Naive thymus-derived CD4-positive, alpha-beta T cell (primary cell): ENCODE measurements at regions not wholly inside any gene's neighbourhood (a gene's known extent, or its start where the extent isn't known, plus 50 kb on each side); places are given as distances from the start of the nearest gene placed in this dataset.

Experiments
- ATAC-seq: fragments of 150-1000 bp; cut with Tn5 transposase; 2 replicates; pipeline ENCODE4 v1.10.0; 2021; ENCODE audit warnings: mild to moderate bottlenecking, moderate library complexity
- CTCF ChIA-PET: fragments of 350-600 bp; sonication (Branson Sonifier 250); formaldehyde crosslinking; loops from one replicate; lab custom pipeline; 2021; ENCODE audit warnings: antibody characterized with exemption; lab: Charles Lee
- POLR2A ChIA-PET: fragments of 350-600 bp; sonication (Branson Sonifier 250); formaldehyde crosslinking; loops from one replicate; lab custom pipeline; 2021; ENCODE audit warnings: antibody characterized with exemption, inconsistent platforms; lab: Charles Lee
- DNase-seq, 9 donors: peaks; one replicate each; pipeline versions ENCODE4 v3.0.0 to v3.0.0-alpha.2; 2020 to 2022; ENCODE audit warnings: mixed read lengths in 1 of 9
- H3K27ac ChIP-seq: one replicate; pipeline ENCODE4 v1.7.0; 2013; ENCODE audit warnings: mild to moderate bottlenecking, low read depth, low read length, moderate library complexity
- H3K27me3 ChIP-seq, 2 donors: one replicate each; pipeline ENCODE4 v1.7.0; 2013; ENCODE audit warnings: low read length in 2 of 2, mild to moderate bottlenecking in 2 of 2, moderate library complexity in 2 of 2; ENCODE audit not compliant: control insufficient read depth in 2 of 2, insufficient read depth in 2 of 2
- H3K36me3 ChIP-seq, 3 experiments: 1 replicate in 2 of 3; 2 replicates in 1 of 3; pipeline ENCODE4 v1.7.0; 2013; ENCODE audit warnings: low read length in 3 of 3, mild to moderate bottlenecking in 3 of 3, moderate library complexity in 1 of 3; ENCODE audit not compliant: insufficient read depth in 3 of 3, control insufficient read depth in 2 of 3
- H3K4me1 ChIP-seq, 2 donors: one replicate each; pipeline ENCODE4 v1.7.0; 2013; ENCODE audit warnings: low read length in 2 of 2, mild to moderate bottlenecking in 2 of 2, moderate library complexity in 1 of 2; ENCODE audit not compliant: control insufficient read depth in 2 of 2, insufficient read depth in 2 of 2
- H3K4me3 ChIP-seq: 2 replicates; pipeline ENCODE4 v1.7.0; 2013; ENCODE audit warnings: mild to moderate bottlenecking, low read length
- H3K9me3 ChIP-seq, 3 experiments: 1 replicate in 2 of 3; 2 replicates in 1 of 3; pipeline ENCODE4 v1.7.0; 2013; ENCODE audit warnings: low read length in 3 of 3; ENCODE audit not compliant: control insufficient read depth in 2 of 3
- H3K27ac Mint-ChIP-seq, 9 donors: one replicate each; pipeline ENCODE4 v1.8.0; 2020 to 2022; ENCODE audit warnings: mixed read lengths in 9 of 9, mild to moderate bottlenecking in 8 of 9, moderate library complexity in 5 of 9, inconsistent platforms in 2 of 9
- H3K27me3 Mint-ChIP-seq, 5 donors: one replicate each; pipeline ENCODE4 v1.8.0; 2021 to 2022; ENCODE audit warnings: mixed read lengths in 5 of 5, mild to moderate bottlenecking in 1 of 5
- H3K36me3 Mint-ChIP-seq, 5 donors: one replicate each; pipeline ENCODE4 v1.8.0; 2020 to 2022; ENCODE audit warnings: mixed read lengths in 5 of 5, mild to moderate bottlenecking in 3 of 5, inconsistent platforms in 1 of 5
- H3K4me1 Mint-ChIP-seq, 7 donors: one replicate each; pipeline ENCODE4 v1.8.0; 2020 to 2022; ENCODE audit warnings: mixed read lengths in 7 of 7, mild to moderate bottlenecking in 3 of 7, inconsistent platforms in 1 of 7
- H3K4me3 Mint-ChIP-seq, 10 donors: one replicate each; pipeline ENCODE4 v1.8.0; 2020 to 2022; ENCODE audit warnings: mild to moderate bottlenecking in 10 of 10, mixed read lengths in 10 of 10, moderate library complexity in 6 of 10, inconsistent platforms in 2 of 10
- H3K9me3 Mint-ChIP-seq, 11 donors: one replicate each; pipeline ENCODE4 v1.8.0; 2020 to 2022; ENCODE audit warnings: mixed read lengths in 11 of 11, mild to moderate bottlenecking in 4 of 11, inconsistent platforms in 1 of 11, moderate library complexity in 1 of 11
- intact Hi-C, 2 donors: fragments of 100-400 bp; cut with micrococcal nuclease; formaldehyde crosslinking; loops; one replicate each; pipeline ENCODE4 v1.15.1; 2023

GRCh38 chr16:13823501-13823900 is 96.5 kb upstream of the ERCC4 start:
- no peak for DNase-seq
- H3K4me1 ChIP-seq = no peaks in the 10 kb centered on the region
- Mint-ChIP-seq H3K27ac (no peak overlapping the region), H3K4me3 (no peak overlapping the region), H3K27me3 (peaks cover 0 to 22% (median 15%) of the 10 kb centered on the region in 5 donors), H3K9me3 (peaks cover 0 to 7% (median 3%) of the 10 kb centered on the region in 11 donors), H3K36me3 (no peaks in the 10 kb centered on the region), H3K4me1 (no peaks in the 10 kb centered on the region)
- intact Hi-C loops = no loop called here
- no peak overlapping the region for H3K4me3 ChIP-seq
- CTCF ChIA-PET = no interaction called here
- POLR2A ChIA-PET = no interaction called here
- no peaks in the 10 kb centered on the region for H3K9me3 ChIP-seq
- no peaks in the 10 kb centered on the region for H3K27me3 ChIP-seq
- no peak overlapping the region for H3K27ac ChIP-seq
- no peak for ATAC-seq
- H3K36me3 ChIP-seq = no peaks in the 10 kb centered on the region

DNA sequence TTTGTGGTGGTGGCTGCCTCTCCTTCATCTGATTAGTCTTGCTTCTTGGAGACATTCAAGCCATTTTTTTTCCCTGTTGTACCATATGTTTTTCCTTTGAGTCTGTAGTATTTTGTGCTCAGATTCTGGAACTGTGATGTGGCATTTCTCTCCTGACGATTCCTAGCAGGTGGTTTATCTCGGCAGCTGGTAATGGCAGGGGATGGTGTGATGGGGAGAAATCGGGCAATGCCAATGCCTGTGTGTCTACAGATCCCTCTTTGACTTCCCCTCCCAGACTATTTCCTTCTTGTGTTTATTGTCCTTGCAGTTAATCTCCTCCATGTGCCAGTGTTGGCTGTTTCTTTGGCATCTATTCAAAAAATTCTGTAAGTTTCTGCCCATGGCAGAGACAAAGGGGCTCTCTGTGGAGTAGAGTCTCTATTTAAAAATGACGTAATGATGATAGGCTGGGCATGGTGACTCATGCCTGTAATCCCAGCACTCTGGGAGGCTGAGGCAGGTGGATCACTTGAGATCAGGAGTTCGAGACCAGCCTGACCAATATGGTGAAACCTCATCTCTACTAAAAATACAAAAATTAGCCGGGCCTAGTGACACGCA is 90.2 kb upstream of the ERCC4 start:
- Mint-ChIP-seq H3K27ac (no peak overlapping the region), H3K4me1 (no peaks in the 10 kb centered on the region), H3K9me3 (peaks cover 0 to 9% (median 2%) of the 10 kb centered on the region in 11 donors), H3K36me3 (no peaks in the 10 kb centered on the region), H3K27me3 (peaks cover 0 to 45% (median 22%) of the 10 kb centered on the region in 5 donors), H3K4me3 (no peak overlapping the region)
- intact Hi-C loops = no loop called here
- ChIA-PET CTCF (no interaction called here), POLR2A (no interaction called here)
- Histone ChIP-seq H3K27ac (no peak overlapping the region), H3K9me3 (no peaks in the 10 kb centered on the region), H3K4me1 (no peaks in the 10 kb centered on the region), H3K36me3 (no peaks in the 10 kb centered on the region), H3K27me3 (no peaks in the 10 kb centered on the region), H3K4me3 (no peak overlapping the region)
- no peak for ATAC-seq
- DNase-seq = no peak

GRCh38 chr16:13833515-13833914 is 86.4 kb upstream of the ERCC4 start:
- Mint-ChIP-seq H3K9me3 (peaks cover 0 to 2% (median 0%) of the 10 kb centered on the region in 11 donors), H3K4me3 (no peak overlapping the region), H3K27ac (no peak overlapping the region), H3K36me3 (no peaks in the 10 kb centered on the region), H3K27me3 (peaks cover 0 to 32% (median 24%) of the 10 kb centered on the region in 5 donors), H3K4me1 (peaks cover 0 to 2% (median 0%) of the 10 kb centered on the region in 7 donors)
- H3K27me3 ChIP-seq = no peaks in the 10 kb centered on the region
- H3K9me3 ChIP-seq = no peaks in the 10 kb centered on the region
- no peaks in the 10 kb centered on the region for H3K4me1 ChIP-seq
- intact Hi-C loops = no loop called here
- no peak overlapping the region for H3K4me3 ChIP-seq
- ChIA-PET CTCF (no interaction called here), POLR2A (no interaction called here)
- DNase-seq (no peak), ATAC-seq (no peak)
- H3K36me3 ChIP-seq = no peaks in the 10 kb centered on the region
- no peak overlapping the region for H3K27ac ChIP-seq

DNA sequence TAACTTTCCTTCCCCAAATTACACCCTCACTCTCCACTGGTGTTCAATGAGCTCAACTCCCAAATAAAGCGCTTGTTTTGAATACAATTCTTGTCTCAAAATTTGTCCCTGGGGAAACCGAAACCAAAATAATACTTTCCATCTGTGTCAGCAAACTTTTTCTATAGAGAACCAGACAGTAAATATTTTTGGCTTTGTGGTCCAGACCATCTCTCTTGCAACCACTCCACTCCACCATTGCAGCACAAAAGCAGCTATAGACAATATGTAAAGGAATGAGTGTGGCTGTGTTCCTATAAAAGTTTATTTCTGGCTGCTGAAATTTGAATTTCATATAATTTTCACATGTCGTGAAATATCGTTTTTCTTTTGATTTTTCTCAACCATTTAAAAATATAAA is 84.6 kb upstream of the ERCC4 start:
- intact Hi-C loops = no loop called here
- CTCF ChIA-PET = no interaction called here

DNA sequence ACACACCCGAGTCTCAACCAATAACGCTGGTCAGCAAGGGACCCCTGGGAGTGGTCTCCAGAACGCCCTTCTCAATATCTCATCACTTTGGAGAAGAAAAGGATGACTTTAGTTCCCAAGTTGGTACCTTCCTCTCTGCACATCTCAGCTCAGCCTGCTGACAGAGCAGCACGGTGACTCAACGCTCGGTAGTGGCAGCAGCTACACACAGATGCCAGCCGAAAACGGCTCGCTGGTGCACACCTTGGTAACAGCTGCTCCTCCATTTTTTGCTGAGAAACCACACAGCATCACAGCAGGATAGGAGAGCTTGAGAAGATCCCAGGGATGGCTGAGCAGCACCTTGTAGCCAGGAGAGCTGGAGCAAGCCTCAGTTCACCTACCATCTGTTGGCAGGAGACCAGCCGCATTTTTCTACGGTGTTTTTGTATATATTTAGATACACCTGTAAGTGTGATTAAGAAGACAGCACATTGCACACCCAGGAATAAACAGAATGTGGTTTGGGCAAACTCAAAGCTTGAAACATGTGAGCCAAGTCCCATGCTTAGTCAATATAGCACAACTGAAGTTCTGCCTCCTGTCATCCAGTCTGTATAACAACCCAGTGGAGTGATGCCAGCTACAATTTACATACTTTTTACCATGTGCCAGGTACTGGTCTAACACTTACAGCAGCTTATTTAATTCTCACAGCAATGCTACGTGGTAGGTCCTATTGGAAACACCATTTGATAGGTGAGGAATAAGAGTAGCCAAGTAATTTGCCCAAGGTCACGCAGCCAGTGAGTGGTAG is 83.8 kb upstream of the ERCC4 start:
- ChIA-PET POLR2A (interaction anchor here (0.6 kb wide), 1 partner anchor 11 kb away, joined by 3 read pairs; no protein-coding TSS in a partner anchor), CTCF (no interaction called here)
- no peaks in the 10 kb centered on the region for H3K9me3 ChIP-seq
- DNase-seq (no peak), ATAC-seq (no peak)
- Mint-ChIP-seq H3K27me3 (peaks cover 0 to 29% (median 22%) of the 10 kb centered on the region in 5 donors), H3K9me3 (peaks cover 0 to under 1% (median 0%) of the 10 kb centered on the region in 11 donors), H3K36me3 (no peaks in the 10 kb centered on the region), H3K4me3 (no peak overlapping the region), H3K4me1 (peaks cover 0 to 2% (median 0%) of the 10 kb centered on the region in 7 donors), H3K27ac (no peak overlapping the region)
- H3K4me1 ChIP-seq = no peaks in the 10 kb centered on the region
- H3K27me3 ChIP-seq = no peaks in the 10 kb centered on the region
- intact Hi-C loops = no loop called here
- no peak overlapping the region for H3K4me3 ChIP-seq
- H3K27ac ChIP-seq = no peak overlapping the region
- no peaks in the 10 kb centered on the region for H3K36me3 ChIP-seq

More for the DNA sequence above, 84.6 kb upstream of the ERCC4 start:
- POLR2A ChIA-PET = no interaction called here
- H3K4me1 ChIP-seq = no peaks in the 10 kb centered on the region
- Mint-ChIP-seq H3K4me1 (peaks cover 0 to 2% (median 0%) of the 10 kb centered on the region in 7 donors), H3K27me3 (peaks cover 0 to 32% (median 24%) of the 10 kb centered on the region in 5 donors), H3K9me3 (peaks cover 0 to 2% (median 0%) of the 10 kb centered on the region in 11 donors), H3K27ac (no peak overlapping the region), H3K4me3 (no peak overlapping the region), H3K36me3 (no peaks in the 10 kb centered on the region)
- H3K36me3 ChIP-seq = no peaks in the 10 kb centered on the region
- no peaks in the 10 kb centered on the region for H3K9me3 ChIP-seq
- H3K27ac ChIP-seq = no peak overlapping the region
- ATAC-seq (no peak), DNase-seq (no peak)
- no peaks in the 10 kb centered on the region for H3K27me3 ChIP-seq
- no peak overlapping the region for H3K4me3 ChIP-seq

DNA sequence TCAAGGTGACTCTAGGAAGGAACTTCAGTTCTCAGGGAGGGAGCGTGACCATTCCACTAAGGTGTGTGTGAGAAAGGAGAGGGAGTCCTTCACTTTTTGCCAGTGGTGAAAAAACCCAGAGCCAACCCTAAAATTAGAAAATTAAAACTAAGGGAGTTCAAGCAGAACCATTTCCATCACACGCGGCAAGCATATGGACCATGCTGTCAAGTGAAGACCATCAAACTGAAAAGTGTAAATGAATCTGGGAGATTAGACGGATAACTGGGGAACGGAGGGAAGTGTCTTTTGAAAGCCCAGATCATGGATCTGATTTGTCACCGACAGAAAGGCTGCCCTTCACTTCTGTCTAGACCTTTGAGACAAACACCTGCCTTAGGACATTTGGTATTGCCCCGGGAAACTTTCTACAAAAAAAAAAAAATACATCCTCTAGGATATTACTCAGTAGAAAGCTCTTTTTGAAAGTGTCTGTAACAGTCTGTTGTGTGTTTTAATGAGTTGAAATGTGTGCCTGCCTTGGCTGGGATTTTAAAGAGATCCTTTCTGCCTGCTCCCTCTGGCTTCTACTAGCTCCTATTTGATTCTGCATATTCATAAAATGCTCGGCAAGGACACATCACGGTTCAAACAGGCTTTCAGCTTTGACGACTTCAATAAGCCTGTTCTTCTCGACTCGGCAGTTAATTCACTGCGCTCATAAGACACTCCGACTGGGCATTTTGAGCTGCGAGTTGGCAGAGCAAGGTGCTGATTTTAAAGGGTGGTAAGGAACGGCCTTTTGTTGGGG is 81.4 kb upstream of the ERCC4 start:
- DNase-seq (no peak), ATAC-seq (no peak)
- CTCF ChIA-PET = no interaction called here
- H3K4me3 ChIP-seq = no peak overlapping the region
- POLR2A ChIA-PET = no interaction called here
- H3K9me3 ChIP-seq = no peaks in the 10 kb centered on the region
- peaks cover 0 to 2% of the 10 kb centered on the region in 2 donors for H3K27me3 ChIP-seq
- H3K4me1 ChIP-seq = no peaks in the 10 kb centered on the region
- H3K4me3 Mint-ChIP-seq = no peak overlapping the region
- H3K4me1 Mint-ChIP-seq = peaks cover 0 to 2% (median 0%) of the 10 kb centered on the region in 7 donors
- no peak overlapping the region for H3K27ac ChIP-seq
- H3K36me3 ChIP-seq = no peaks in the 10 kb centered on the region
- intact Hi-C loops = no loop called here
- H3K36me3 Mint-ChIP-seq = no peaks in the 10 kb centered on the region
- peaks cover 0 to 23% (median 20%) of the 10 kb centered on the region in 5 donors for H3K27me3 Mint-ChIP-seq
- H3K9me3 Mint-ChIP-seq = no peaks in the 10 kb centered on the region
- no peak overlapping the region for H3K27ac Mint-ChIP-seq
